ENCODE measurements at regions not wholly inside any gene's neighbourhood (a gene's known extent, or its start where the extent isn't known, plus 50 kb on each side); places are given as distances from the start of the nearest gene placed in this dataset.

- peaks cover 7% of the 10 kb centered on the region for H3K9me3 Mint-ChIP-seq
- no peak for DNase-seq (ENCODE audit: low spot score)
These were observed 338.0 kb downstream of the EN1 start for GRCh38 chr2:118509319-118510004.

GRCh38 chr2:118508282-118508681 lies 339.2 kb downstream of the EN1 start:
- no peaks in the 10 kb centered on the region for H3K4me1 Mint-ChIP-seq
- H3K9ac ChIP-seq: no peak overlapping the region
- no peaks in the 10 kb centered on the region for H3F3A ChIP-seq (ENCODE audit: low read depth)
- no peaks in the 10 kb centered on the region for H3K36me3 ChIP-seq
- DNase-seq (ENCODE audit: low spot score): no peak
- peaks cover 2% of the 10 kb centered on the region for H3K36me3 Mint-ChIP-seq
- no peaks in the 10 kb centered on the region for H4K20me1 ChIP-seq (ENCODE audit: low read depth)
- no peaks in the 10 kb centered on the region for H3K79me2 ChIP-seq (ENCODE audit: low read depth)
- H3K4me2 ChIP-seq: no peak overlapping the region
- no peaks in the 10 kb centered on the region for H3K27me3 ChIP-seq
- H3K27ac ChIP-seq: no peak overlapping the region
- no peak overlapping the region for H3K4me3 ChIP-seq
- H3K4me1 ChIP-seq: no peaks in the 10 kb centered on the region
- peaks cover 4% of the 10 kb centered on the region for H3K27me3 Mint-ChIP-seq (ENCODE audit: insufficient read depth, low read depth)
- H3K4me3 Mint-ChIP-seq: no peak overlapping the region
- H3K9me3 Mint-ChIP-seq: no peaks in the 10 kb centered on the region
- H3K9me3 ChIP-seq (ENCODE audit: low read depth): no peaks in the 10 kb centered on the region
- H3K27ac Mint-ChIP-seq: no peak overlapping the region
- TF ChIP-seq EZH2phosphoT487 (IDR thresholded peaks at IDR 0.05) (no peak), EZH2 (IDR thresholded peaks at IDR 0.05) (no peak), CTCF (IDR thresholded peaks at IDR 0.05) (no peak)
- no peak overlapping the region for H2AFZ ChIP-seq (replicated peaks)

More at GRCh38 chr2:118509319-118510004, 338.0 kb downstream of the EN1 start:
- H3K4me3 ChIP-seq: no peak overlapping the region
- H3K9me3 ChIP-seq (ENCODE audit: low read depth): no peaks in the 10 kb centered on the region
- no peaks in the 10 kb centered on the region for H3F3A ChIP-seq (ENCODE audit: low read depth)
- no peak overlapping the region for H3K4me3 Mint-ChIP-seq
- H3K9ac ChIP-seq: no peak overlapping the region
- H2AFZ ChIP-seq (replicated peaks): no peak overlapping the region
- no peak overlapping the region for H3K27ac Mint-ChIP-seq
- no peaks in the 10 kb centered on the region for H3K4me1 ChIP-seq
- H3K4me1 Mint-ChIP-seq: no peaks in the 10 kb centered on the region
- peaks cover 4% of the 10 kb centered on the region for H3K27me3 Mint-ChIP-seq (ENCODE audit: insufficient read depth, low read depth)
- no peaks in the 10 kb centered on the region for H3K36me3 ChIP-seq
- no peak overlapping the region for H3K27ac ChIP-seq
- peaks cover 2% of the 10 kb centered on the region for H3K36me3 Mint-ChIP-seq
- no peaks in the 10 kb centered on the region for H4K20me1 ChIP-seq (ENCODE audit: low read depth)
- H3K4me2 ChIP-seq: no peak overlapping the region
- no peaks in the 10 kb centered on the region for H3K79me2 ChIP-seq (ENCODE audit: low read depth)
- TF ChIP-seq EZH2 (IDR thresholded peaks at IDR 0.05) (no peak), EZH2phosphoT487 (IDR thresholded peaks at IDR 0.05) (no peak), CTCF (IDR thresholded peaks at IDR 0.05) (no peak)
- no peaks in the 10 kb centered on the region for H3K27me3 ChIP-seq

- H3K4me3 ChIP-seq: no peak overlapping the region
- H4K20me1 ChIP-seq (ENCODE audit: low read depth): no peaks in the 10 kb centered on the region
- no peaks in the 10 kb centered on the region for H3K9me3 ChIP-seq (ENCODE audit: low read depth)
- Mint-ChIP-seq H3K4me3 (no peak overlapping the region), H3K4me1 (no peaks in the 10 kb centered on the region), H3K36me3 (no peaks in the 10 kb centered on the region), H3K27me3 (ENCODE audit: insufficient read depth, low read depth) (peaks cover 4% of the 10 kb centered on the region), H3K27ac (no peak overlapping the region), H3K9me3 (no peaks in the 10 kb centered on the region)
- no peaks in the 10 kb centered on the region for H3K36me3 ChIP-seq
- H3F3A ChIP-seq (ENCODE audit: low read depth): no peaks in the 10 kb centered on the region
- H3K79me2 ChIP-seq (ENCODE audit: low read depth): no peaks in the 10 kb centered on the region
- H3K27me3 ChIP-seq: peaks cover 3% of the 10 kb centered on the region
- no peaks in the 10 kb centered on the region for H3K4me1 ChIP-seq
- no peak overlapping the region for H3K27ac ChIP-seq
- no peak overlapping the region for H3K4me2 ChIP-seq
- no peak for DNase-seq (ENCODE audit: low spot score)
- H2AFZ ChIP-seq (replicated peaks): no peak overlapping the region
- H3K9ac ChIP-seq: no peak overlapping the region
- TF ChIP-seq EZH2phosphoT487 (IDR thresholded peaks at IDR 0.05) (no peak), EZH2 (IDR thresholded peaks at IDR 0.05) (no peak), CTCF (IDR thresholded peaks at IDR 0.05) (no peak)
These were observed 342.0 kb downstream of the EN1 start for GRCh38 chr2:118505436-118505835.

Data from neural progenitor cell (in vitro differentiated cells).